ENCODE measurements at regions not wholly inside any gene's neighbourhood (a gene's known extent, or its start where the extent isn't known, plus 50 kb on each side); places are given as distances from the start of the nearest gene placed in this dataset.

- CTCF ChIA-PET: interaction anchor here (1.0 kb wide), 1 partner anchor 50 kb away, joined by 4 read pairs; no protein-coding TSS in a partner anchor
These were observed 470.1 kb downstream of the MFSD1 start for GRCh38 chr3:159271799-159272512.

More at GRCh38 chr3:159271799-159272512, 470.1 kb downstream of the MFSD1 start:
- H3K27me3 ChIP-seq (ENCODE audit: insufficient read depth, low read length): no peaks in the 10 kb centered on the region
- no TSS peak for BruUV-seq (replicated peaks)
- H2AFZ ChIP-seq (ENCODE audit: low read depth, low read length, poor library complexity, severe bottlenecking): no peak overlapping the region
- ChIA-PET POLR2A (no interaction called here), RAD21 (ENCODE audit: low non-redundant PET in 1 of 2, low total read pairs in 2 of 2, uncharacterized antibody in 2 of 2, unreplicated experiment in 2 of 2) (no interaction called here)
- no peaks in the 10 kb centered on the region for H3K79me2 ChIP-seq (ENCODE audit: insufficient read depth, low read length)
- intact Hi-C loops (cut with micrococcal nuclease): no loop called here
- H3K4me2 ChIP-seq (ENCODE audit: low read length): no peak overlapping the region
- ATAC-seq (no peak), DNase-seq (ENCODE audit: low read depth, low spot score) (no peak)
- no peak overlapping the region for H3K27ac ChIP-seq (ENCODE audit: low read depth, low read length)
- H3K9me2 ChIP-seq (ENCODE audit: insufficient read depth): no peaks in the 10 kb centered on the region
- no peak overlapping the region for H3K4me3 ChIP-seq (replicated peaks in 1 of 2; ENCODE audit: low read depth in 1 of 2, low read length in 2 of 2)
- no peaks in the 10 kb centered on the region for H3K36me3 ChIP-seq (ENCODE audit: control insufficient read depth in 1 of 2, insufficient read depth in 2 of 2, low read length in 2 of 2)
- H3K9ac ChIP-seq (ENCODE audit: low read length): no peak overlapping the region
- H3K4me1 ChIP-seq (ENCODE audit: control insufficient read depth in 1 of 2, insufficient read depth in 2 of 2, low read length in 2 of 2): no peaks in the 10 kb centered on the region
- TF ChIP-seq ZNF274 (IDR thresholded peaks at IDR 0.05; ENCODE audit: low read depth, low read length) (no peak), ELF1 (IDR thresholded peaks at IDR 0.05; ENCODE audit: borderline replicate concordance, low read depth) (no peak), CBX3 (IDR thresholded peaks at IDR 0.05; ENCODE audit: low read depth) (no peak), FOSL1 (IDR thresholded peaks at IDR 0.05; ENCODE audit: low read depth) (no peak), ZBTB33 (IDR thresholded peaks at IDR 0.05; ENCODE audit: extremely low read depth, insufficient replicate concordance, low read length) (no peak), ZFX (IDR thresholded peaks at IDR 0.05) (no peak), RAD21 (IDR thresholded peaks at IDR 0.05; ENCODE audit: low read depth) (no peak), REST (IDR thresholded peaks at IDR 0.05; ENCODE audit: low read depth) (no peak), ATF3 (IDR thresholded peaks at IDR 0.05) (no peak), EGR1 (IDR thresholded peaks at IDR 0.05; ENCODE audit: low read depth) (no peak), TCF7L2 (IDR thresholded peaks at IDR 0.05; ENCODE audit: borderline replicate concordance, extremely low read depth, insufficient read depth, insufficient read length) (no peak), CEBPB (IDR thresholded peaks at IDR 0.05; ENCODE audit: low read depth) (no peak)
- H3K9me3 ChIP-seq (ENCODE audit: control insufficient read depth in 1 of 2, insufficient read depth in 1 of 2, low read depth in 1 of 2, low read length in 2 of 2): no peaks in the 10 kb centered on the region
- H4K20me1 ChIP-seq (ENCODE audit: insufficient read depth): no peaks in the 10 kb centered on the region

All from HCT116 (cell line).